Esophagus muscularis mucosa (tissue), 4 donors: ENCODE measurements at regions not wholly inside any gene's neighbourhood (a gene's known extent, or its start where the extent isn't known, plus 50 kb on each side); places are given as distances from the start of the nearest gene placed in this dataset.

Source experiments
- DNase-seq: peaks from one replicate; pipeline ENCODE4 v3.0.0-alpha.2; 2017; ENCODE audit errors: extremely low spot score
- H3K27ac ChIP-seq, 4 donors: fragments of 200-600 bp; sonication (generic); replicated peaks in 1 of 4; 1 replicate in 3 of 4; 2 replicates in 1 of 4; pipeline ENCODE4 v1.5.1; 2016 to 2019; ENCODE audit warnings: mild to moderate bottlenecking in 1 of 4
- H3K27me3 ChIP-seq, 4 donors: fragments of 200-600 bp; sonication (generic); one replicate each; pipeline versions ENCODE4 v1.5.1 to v1.6.0; 2016 to 2019
- H3K36me3 ChIP-seq, 4 donors: fragments of 200-600 bp; sonication (generic); one replicate each; pipeline ENCODE4 v1.5.1; 2016 to 2019
- H3K4me1 ChIP-seq, 4 donors: fragments of 200-600 bp; sonication (generic); one replicate each; pipeline ENCODE4 v1.5.1; 2016 to 2019
- H3K4me3 ChIP-seq, 4 donors: fragments of 200-600 bp; sonication (generic); 1 replicate in 2 of 4; 2 replicates in 2 of 4; pipeline ENCODE4 v1.5.1; 2016 to 2019; ENCODE audit warnings: mild to moderate bottlenecking in 4 of 4, moderate library complexity in 1 of 4
- H3K9me3 ChIP-seq, 4 donors: fragments of 200-600 bp; sonication (generic); 1 replicate in 3 of 4; 2 replicates in 1 of 4; pipeline ENCODE4 v1.5.1; 2016 to 2019
- EP300 ChIP-seq: sonication (generic); formaldehyde crosslinking; IDR thresholded peaks from one replicate; pipeline ENCODE4 v1.6.1; 2017; ENCODE audit warnings: antibody characterized with exemption
- POLR2A ChIP-seq: fragments of 450-650 bp; IDR thresholded peaks from one replicate; pipeline ENCODE4 v1.6.1; 2017; ENCODE audit warnings: antibody characterized with exemption, moderate library complexity, mild to moderate bottlenecking, low read depth
- POLR2AphosphoS5 ChIP-seq, 2 donors: sonication (generic); formaldehyde crosslinking; IDR thresholded peaks; one replicate each; pipeline ENCODE4 v1.6.1; 2017; ENCODE audit warnings: antibody characterized with exemption in 2 of 2
- WGBS: methylation state at CpG from one replicate; pipeline ENCODE4 v1.1.5; 2018; 5-methylcytosine and 5-hydroxymethylcytosine counted together
- intact Hi-C: fragments of 100-400 bp; cut with DNase I; formaldehyde crosslinking; loops from one replicate; pipeline ENCODE4 v1.15.1; 2023
- TF ChIP-seq, protein P1 (sequence below), 3 experiments: fragments of 200-600 bp in 2 of 3; fragments of 450-650 bp in 1 of 3; sonication (generic) in 2 of 3; IDR thresholded peaks; one replicate each; pipeline ENCODE4 v1.5.1; 2017 to 2019; ENCODE audit warnings: antibody characterized with exemption in 3 of 3, mild to moderate bottlenecking in 2 of 3, moderate library complexity in 1 of 3

- no peak for DNase-seq
- H3K4me1 ChIP-seq, result peaks cover 3 to 13% (median 10%) of the 10 kb centered on the region in 4 donors
- intact Hi-C loops, result no loop called here
- no peak overlapping the region for H3K27ac ChIP-seq
- no peak for TF ChIP-seq POLR2A
- TF ChIP-seq, protein P1, sequence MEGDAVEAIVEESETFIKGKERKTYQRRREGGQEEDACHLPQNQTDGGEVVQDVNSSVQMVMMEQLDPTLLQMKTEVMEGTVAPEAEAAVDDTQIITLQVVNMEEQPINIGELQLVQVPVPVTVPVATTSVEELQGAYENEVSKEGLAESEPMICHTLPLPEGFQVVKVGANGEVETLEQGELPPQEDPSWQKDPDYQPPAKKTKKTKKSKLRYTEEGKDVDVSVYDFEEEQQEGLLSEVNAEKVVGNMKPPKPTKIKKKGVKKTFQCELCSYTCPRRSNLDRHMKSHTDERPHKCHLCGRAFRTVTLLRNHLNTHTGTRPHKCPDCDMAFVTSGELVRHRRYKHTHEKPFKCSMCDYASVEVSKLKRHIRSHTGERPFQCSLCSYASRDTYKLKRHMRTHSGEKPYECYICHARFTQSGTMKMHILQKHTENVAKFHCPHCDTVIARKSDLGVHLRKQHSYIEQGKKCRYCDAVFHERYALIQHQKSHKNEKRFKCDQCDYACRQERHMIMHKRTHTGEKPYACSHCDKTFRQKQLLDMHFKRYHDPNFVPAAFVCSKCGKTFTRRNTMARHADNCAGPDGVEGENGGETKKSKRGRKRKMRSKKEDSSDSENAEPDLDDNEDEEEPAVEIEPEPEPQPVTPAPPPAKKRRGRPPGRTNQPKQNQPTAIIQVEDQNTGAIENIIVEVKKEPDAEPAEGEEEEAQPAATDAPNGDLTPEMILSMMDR (IDR thresholded peaks at IDR 0.05), result no peak
- TF ChIP-seq POLR2AphosphoS5 (IDR thresholded peaks at IDR 0.05), result no peak
- TF ChIP-seq EP300, result no peak
- H3K9me3 ChIP-seq, result no peaks in the 10 kb centered on the region
- H3K36me3 ChIP-seq, result no peaks in the 10 kb centered on the region
- H3K4me3 ChIP-seq, result no peak overlapping the region
- no peaks in the 10 kb centered on the region for H3K27me3 ChIP-seq
- 82% methylated on average over 5 of the region's 5 CpGs for WGBS
Measured at GRCh38 chr15:31551323-31551722, 224.7 kb downstream of the KLF13 start.

GRCh38 chr15:31552482-31553099 is 226.0 kb downstream of the KLF13 start:
- TF ChIP-seq POLR2AphosphoS5 (IDR thresholded peaks at IDR 0.05), result no peak
- TF ChIP-seq, protein P1 (IDR thresholded peaks at IDR 0.05), result no peak
- TF ChIP-seq POLR2A, result no peak
- no peak for TF ChIP-seq EP300
- H3K4me3 ChIP-seq, result no peak overlapping the region
- H3K36me3 ChIP-seq, result peaks cover 0 to 8% (median 0%) of the 10 kb centered on the region in 4 donors
- H3K4me1 ChIP-seq, result peaks cover 3 to 13% (median 10%) of the 10 kb centered on the region in 4 donors
- intact Hi-C loops, result no loop called here
- H3K27ac ChIP-seq, result no peak overlapping the region
- 92% methylated on average over 13 of the region's 13 CpGs for WGBS
- peak; percentile 70 for DNase-seq
- H3K9me3 ChIP-seq, result no peaks in the 10 kb centered on the region
- H3K27me3 ChIP-seq, result no peaks in the 10 kb centered on the region

GRCh38 chr15:31554261-31554660 is 227.6 kb downstream of the KLF13 start:
- Histone ChIP-seq H3K27me3 (no peaks in the 10 kb centered on the region), H3K9me3 (no peaks in the 10 kb centered on the region), H3K36me3 (peaks cover 0 to 12% (median 2%) of the 10 kb centered on the region in 4 donors), H3K4me3 (no peak overlapping the region), H3K4me1 (peaks cover 3 to 13% (median 10%) of the 10 kb centered on the region in 4 donors), H3K27ac (peak overlapping the region in 3 of 4 donors; percentile 23 to 56 (median 37))
- intact Hi-C loops, result no loop called here
- TF ChIP-seq, protein P1 (IDR thresholded peaks at IDR 0.05), result no peak
- TF ChIP-seq POLR2AphosphoS5 (IDR thresholded peaks at IDR 0.05), result peak; percentile 16 to 41
- TF ChIP-seq EP300, result no peak
- no peak for TF ChIP-seq POLR2A
- 54% methylated on average over 5 of the region's 8 CpGs for WGBS
- DNase-seq, result peak; percentile 92

DNA sequence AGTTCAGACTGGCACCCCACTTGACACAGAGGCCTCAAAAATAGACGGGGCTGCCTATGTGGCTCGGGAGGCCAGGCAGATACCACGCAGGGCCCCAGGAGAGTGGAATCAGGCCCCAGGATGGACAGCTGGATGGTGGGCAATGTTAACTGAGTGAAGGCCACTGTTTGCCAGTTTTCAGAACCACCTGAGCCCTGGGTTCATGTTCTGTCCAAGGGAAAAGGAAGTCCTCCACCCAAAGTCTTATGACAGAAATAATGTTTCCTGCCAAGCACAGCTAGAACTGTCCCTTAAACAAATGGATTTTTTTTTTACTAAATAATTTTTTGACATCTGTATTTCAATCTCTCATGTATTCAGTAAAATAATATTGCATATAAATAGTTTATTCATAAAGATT is 228.4 kb downstream of the KLF13 start:
- no peak for DNase-seq
- TF ChIP-seq, protein P1 (IDR thresholded peaks at IDR 0.05), result no peak
- no peak for TF ChIP-seq POLR2AphosphoS5 (IDR thresholded peaks at IDR 0.05)
- Histone ChIP-seq H3K9me3 (no peaks in the 10 kb centered on the region), H3K4me1 (peaks cover 3 to 13% (median 10%) of the 10 kb centered on the region in 4 donors), H3K4me3 (no peak overlapping the region), H3K36me3 (peaks cover 0 to 12% (median 2%) of the 10 kb centered on the region in 4 donors), H3K27me3 (no peaks in the 10 kb centered on the region), H3K27ac (peak overlapping the region; percentile 23 to 68 (median 46))
- 90% methylated on average over 3 of the region's 3 CpGs for WGBS
- intact Hi-C loops, result no loop called here
